Thyroid gland (tissue), 4 donors: ENCODE measurements at regions not wholly inside any gene's neighbourhood (a gene's known extent, or its start where the extent isn't known, plus 50 kb on each side); places are given as distances from the start of the nearest gene placed in this dataset.

Source experiments
- CTCF ChIP-seq, 6 experiments: fragments of 200-600 bp in 3 of 6; fragments of 450-650 bp in 3 of 6; sonication (generic) in 3 of 6; IDR thresholded peaks; one replicate each; pipeline ENCODE4 v1.5.1; 2016 to 2019; ENCODE audit warnings: antibody characterized with exemption in 6 of 6, mild to moderate bottlenecking in 2 of 6, inconsistent platforms in 1 of 6, moderate library complexity in 1 of 6
- POLR2A ChIP-seq, 2 donors: fragments of 450-650 bp; IDR thresholded peaks; one replicate each; pipeline ENCODE4 v1.6.1; 2017; ENCODE audit warnings: antibody characterized with exemption in 2 of 2, mild to moderate bottlenecking in 2 of 2, moderate library complexity in 1 of 2

- no peak for TF ChIP-seq POLR2A (IDR thresholded peaks at IDR 0.05)
- TF ChIP-seq CTCF (IDR thresholded peaks at IDR 0.05), result no peak
Measured at GRCh38 chr1:81358151-81358550, 442.6 kb upstream of the ADGRL2 start.
